ENCODE measurements at regions not wholly inside any gene's neighbourhood (a gene's known extent, or its start where the extent isn't known, plus 50 kb on each side); places are given as distances from the start of the nearest gene placed in this dataset.

DNA sequence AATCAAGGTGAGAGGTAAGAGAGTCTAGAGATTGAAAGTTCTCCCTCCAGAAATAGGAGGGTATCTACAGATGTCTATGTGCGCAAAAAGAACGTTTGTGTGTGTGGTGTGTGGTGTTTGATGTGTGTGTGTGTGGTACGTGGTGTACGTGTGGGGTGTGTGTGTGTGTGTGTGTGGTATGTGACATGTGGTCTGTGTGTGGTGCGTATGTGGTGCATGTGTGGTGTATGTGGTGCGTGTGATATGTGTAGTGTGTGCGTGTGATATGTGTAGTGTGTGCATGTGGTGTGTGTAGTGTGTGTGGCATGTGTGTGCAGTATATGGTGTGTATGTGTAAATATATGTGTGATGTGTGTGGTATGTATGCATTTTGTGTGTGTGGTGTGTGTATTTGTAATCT is 73.0 kb upstream of the LRRC4C start:
- no peak for TF ChIP-seq CTCF (IDR thresholded peaks at IDR 0.05; ENCODE audit: low read length)
- TF ChIP-seq EZH2phosphoT487 (IDR thresholded peaks at IDR 0.05; ENCODE audit: low read length) = no peak

Measured in MM.1S (cell line).